ENCODE measurements at regions not wholly inside any gene's neighbourhood (a gene's known extent, or its start where the extent isn't known, plus 50 kb on each side); places are given as distances from the start of the nearest gene placed in this dataset.
"Not testable (repeated sequence)": the region's sequence is repeated elsewhere in the genome, so short reads cannot be mapped to it uniquely, and the experiment has no call there.

- not testable (repeated sequence) for TF ChIP-seq ZNF253 (CRISPR knock-in tag; IDR thresholded peaks at IDR 0.05; ENCODE audit: borderline replicate concordance); CTCF (CRISPR knock-in tag; IDR thresholded peaks at IDR 0.05); KDM5B (CRISPR knock-in tag; IDR thresholded peaks at IDR 0.05; ENCODE audit: borderline replicate concordance)
Observed at GRCh38 chr2:87444951-87445350, 302.9 kb upstream of the PLGLB2 start.
